Adrenal gland (tissue), 9 donors: ENCODE measurements at regions not wholly inside any gene's neighbourhood (a gene's known extent, or its start where the extent isn't known, plus 50 kb on each side); places are given as distances from the start of the nearest gene placed in this dataset.
"Not testable (repeated sequence)": the region's sequence is repeated elsewhere in the genome, so short reads cannot be mapped to it uniquely, and the experiment has no call there.

Source experiments
- DNase-seq, 7 donors: peaks; one replicate each; pipeline ENCODE4 v3.0.0-alpha.2; 2019 to 2020
- H3K27ac ChIP-seq, 5 donors: fragments of 200-600 bp; sonication (generic) in 4 of 5; 1 replicate in 3 of 5; 2 replicates in 2 of 5; pipeline versions ENCODE4 v1.5.1 to v1.8.0; 2016 to 2020; ENCODE audit warnings: mild to moderate bottlenecking in 1 of 5
- H3K27me3 ChIP-seq: fragments of 200-600 bp; 2 replicates; pipeline ENCODE4 v1.8.0; 2021
- H3K36me3 ChIP-seq, 2 donors: fragments of 200-600 bp; replicated peaks in 1 of 2; 1 replicate in 1 of 2; 2 replicates in 1 of 2; pipeline versions ENCODE4 v1.5.1 to v1.8.0; 2018 to 2022
- H3K4me1 ChIP-seq, 2 donors: fragments of 200-600 bp; replicated peaks in 1 of 2; 1 replicate in 1 of 2; 2 replicates in 1 of 2; pipeline versions ENCODE4 v1.5.1 to v1.8.0; 2018 to 2021
- H3K4me3 ChIP-seq, 4 donors: fragments of 200-600 bp; sonication (generic) in 3 of 4; one replicate each; pipeline ENCODE4 v1.5.1; 2016 to 2018
- H3K9me3 ChIP-seq, 3 donors: fragments of 200-600 bp; sonication (generic) in 1 of 3; replicated peaks in 1 of 3; 1 replicate in 2 of 3; 2 replicates in 1 of 3; pipeline versions ENCODE4 v1.5.1 to v1.8.0; 2016 to 2021
- CTCF ChIP-seq, 6 experiments: fragments of 450-650 bp in 4 of 6; fragments of 200-600 bp in 2 of 6; sonication (generic) in 1 of 6; IDR thresholded peaks; 1 replicate in 5 of 6; 2 replicates in 1 of 6; pipeline versions ENCODE4 v1.5.1 to v1.8.0; 2016 to 2021; ENCODE audit warnings: antibody characterized with exemption in 6 of 6, mild to moderate bottlenecking in 2 of 6, moderate library complexity in 1 of 6
- POLR2A ChIP-seq, 2 donors: fragments of 450-650 bp; IDR thresholded peaks; one replicate each; pipeline ENCODE4 v1.6.1; 2017; ENCODE audit warnings: antibody characterized with exemption in 2 of 2, mild to moderate bottlenecking in 2 of 2, moderate library complexity in 1 of 2
- WGBS, 4 donors: extraction: QIAGEN DNeasy Blood & Tissue Kit in 2 of 4; methylation state at CpG; one replicate each; pipeline versions ENCODE4 v1.1.5 to v1.1.7; 2013 to 2017; 5-methylcytosine and 5-hydroxymethylcytosine counted together
- intact Hi-C, 2 donors: fragments of 100-400 bp; cut with DNase I; formaldehyde crosslinking; loops; one replicate each; pipeline versions ENCODE4 v1.14.1 to v1.15.0; 2022 to 2023
- donor health status: healthy with polysubstance abuse.
- donor health status: Bipolar disorder and iron deficiency.
- donor health status: DM: yes; HTN: yes; CAD: no.
- donor health status: DM: no; HTN: no; CAD: no.
- donor health status: DM: no; HTN: no; CAD: no.

DNA sequence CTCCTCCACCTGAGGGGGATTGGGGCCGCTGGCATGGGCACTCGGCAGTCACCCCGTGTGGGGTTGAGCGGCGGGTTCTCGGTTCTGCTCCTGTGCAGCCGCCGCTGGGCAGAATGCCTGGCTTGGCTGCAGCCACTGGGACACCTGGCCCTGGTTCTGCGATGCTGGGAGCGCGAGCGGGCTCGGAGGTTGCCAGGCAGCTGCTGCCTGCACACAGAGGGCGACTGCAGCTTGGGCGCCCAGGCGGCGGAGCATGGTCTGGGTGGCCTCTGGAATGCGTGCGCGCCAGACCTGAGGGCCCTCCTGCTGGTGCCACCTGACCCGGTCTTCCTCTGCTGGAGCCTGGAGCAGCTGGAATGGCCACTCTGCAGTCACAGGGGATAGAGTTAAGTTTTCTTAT, 85.1 kb upstream of the CCDC180 start:
- intact Hi-C loops, H3K4me3 ChIP-seq, H3K9me3 ChIP-seq, H3K36me3 ChIP-seq, H3K27ac ChIP-seq, DNase-seq: not testable (repeated sequence)
- H3K4me1 ChIP-seq: peaks cover 4 to 14% of the 10 kb centered on the region in 2 donors
- H3K27me3 ChIP-seq: peaks cover 41% of the 10 kb centered on the region
- 10 to 36% (median 27%) methylated on average over 2 to 21 of the region's 21 CpGs for WGBS, 4 donors

DNA sequence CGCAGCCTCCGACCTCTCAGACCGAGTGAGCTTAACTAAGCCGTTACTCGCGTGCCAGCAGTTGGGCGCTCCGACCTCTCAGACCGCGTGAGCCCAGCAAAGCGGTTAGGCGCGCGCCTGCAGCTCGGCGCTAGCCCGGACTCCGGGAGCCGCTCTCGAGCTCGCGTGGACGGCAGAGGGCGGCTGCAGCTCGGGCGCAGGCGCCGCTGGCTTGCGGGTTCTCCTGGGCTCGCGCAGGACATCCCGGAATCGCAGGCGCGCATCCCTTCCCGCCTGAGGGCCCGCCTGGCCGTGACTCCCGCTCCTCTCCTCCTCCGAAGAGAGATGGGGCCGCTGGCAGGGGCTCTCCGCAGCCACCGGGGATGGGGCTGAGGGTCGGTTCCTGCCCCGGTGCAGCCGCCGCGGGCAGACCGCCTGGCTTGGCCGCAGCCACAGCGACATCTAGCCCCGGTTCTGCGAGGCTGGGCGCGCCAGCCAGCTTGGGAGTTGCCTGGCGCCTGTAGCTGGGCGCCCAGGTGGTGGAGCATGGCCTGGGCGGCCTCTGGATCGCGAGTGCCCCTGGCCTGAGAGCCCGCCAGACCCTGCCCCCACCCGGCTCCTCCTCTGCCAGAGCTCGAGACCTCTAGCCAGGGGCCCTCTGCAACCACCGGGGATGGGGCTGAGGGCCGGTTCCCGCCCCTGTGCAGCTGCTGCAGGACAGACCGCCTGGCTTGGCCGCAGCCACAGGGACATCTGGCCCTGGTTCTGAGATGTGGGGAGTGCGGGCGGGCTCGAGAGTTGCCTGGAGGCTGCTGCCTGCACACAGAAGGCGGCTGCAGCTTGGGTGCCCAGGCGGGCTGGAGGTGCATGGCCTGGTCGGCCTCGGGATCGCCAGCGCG, 85.7 kb upstream of the CCDC180 start:
- H3K27ac ChIP-seq, H3K36me3 ChIP-seq, intact Hi-C loops, H3K9me3 ChIP-seq: not testable (repeated sequence)
- Histone ChIP-seq H3K4me3 (peak overlapping the region in 1 of 4 donors; percentile 48), H3K4me1 (peaks cover 4 to 14% of the 10 kb centered on the region in 2 donors), H3K27me3 (peaks cover 41% of the 10 kb centered on the region)
- peak; percentile 66 to 86 (median 78) for DNase-seq
- WGBS, 4 donors: 0 to 5% (median 1%) methylated on average over 5 to 77 of the region's 78 CpGs

DNA sequence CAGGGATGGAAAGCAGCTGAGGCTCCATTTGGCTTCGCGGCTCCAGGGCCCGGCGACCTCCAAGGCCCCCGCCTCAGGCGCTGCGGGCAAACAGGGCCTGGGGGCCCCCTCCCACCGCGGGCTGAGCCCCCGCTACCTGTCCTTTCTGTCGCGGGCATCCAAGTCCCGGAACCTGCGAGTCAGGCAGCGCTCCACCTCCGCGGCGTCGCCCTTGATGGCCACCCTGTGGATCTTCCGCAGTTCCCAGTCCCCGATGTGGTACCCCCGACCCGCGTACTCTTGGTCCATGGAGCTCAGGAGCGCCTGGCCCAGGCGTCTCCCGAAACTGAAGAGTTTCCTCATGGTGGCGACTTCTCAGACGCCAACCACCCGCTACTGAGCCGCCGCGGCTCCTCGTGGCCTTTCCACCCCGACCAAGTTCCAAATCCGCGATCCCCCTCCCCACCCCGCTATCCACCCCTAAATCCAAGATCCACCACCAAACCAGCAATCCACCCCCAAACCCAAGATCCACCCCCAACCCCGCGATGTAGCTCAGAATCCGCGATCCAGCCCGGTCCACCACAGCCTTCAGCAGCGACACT, 86.5 kb upstream of the CCDC180 start:
- H3K36me3 ChIP-seq: no peaks in the 10 kb centered on the region
- TF ChIP-seq POLR2A (IDR thresholded peaks at IDR 0.05) (no peak), CTCF (IDR thresholded peaks at IDR 0.05) (no peak)
- H3K4me3 ChIP-seq: peak overlapping the region in 1 of 4 donors; percentile 48
- peaks cover 4 to 14% of the 10 kb centered on the region in 2 donors for H3K4me1 ChIP-seq
- no peak overlapping the region for H3K27ac ChIP-seq
- WGBS, 4 donors: 4 to 17% (median 7%) methylated on average over 2 to 44 of the region's 44 CpGs
- no peaks in the 10 kb centered on the region for H3K9me3 ChIP-seq
- intact Hi-C loops: no loop called here
- DNase-seq: no peak
- peaks cover 41% of the 10 kb centered on the region for H3K27me3 ChIP-seq

GRCh38 chr9:97220396-97220795, 87.1 kb upstream of the CCDC180 start:
- peaks cover 4 to 14% of the 10 kb centered on the region in 2 donors for H3K4me1 ChIP-seq
- H3K27me3 ChIP-seq: peaks cover 41% of the 10 kb centered on the region
- H3K4me3 ChIP-seq, H3K36me3 ChIP-seq, intact Hi-C loops, H3K9me3 ChIP-seq, H3K27ac ChIP-seq, DNase-seq: not testable (repeated sequence)
- WGBS, 4 donors: 44 to 54% (median 50%) methylated on average over 3 of the region's 3 CpGs

DNA sequence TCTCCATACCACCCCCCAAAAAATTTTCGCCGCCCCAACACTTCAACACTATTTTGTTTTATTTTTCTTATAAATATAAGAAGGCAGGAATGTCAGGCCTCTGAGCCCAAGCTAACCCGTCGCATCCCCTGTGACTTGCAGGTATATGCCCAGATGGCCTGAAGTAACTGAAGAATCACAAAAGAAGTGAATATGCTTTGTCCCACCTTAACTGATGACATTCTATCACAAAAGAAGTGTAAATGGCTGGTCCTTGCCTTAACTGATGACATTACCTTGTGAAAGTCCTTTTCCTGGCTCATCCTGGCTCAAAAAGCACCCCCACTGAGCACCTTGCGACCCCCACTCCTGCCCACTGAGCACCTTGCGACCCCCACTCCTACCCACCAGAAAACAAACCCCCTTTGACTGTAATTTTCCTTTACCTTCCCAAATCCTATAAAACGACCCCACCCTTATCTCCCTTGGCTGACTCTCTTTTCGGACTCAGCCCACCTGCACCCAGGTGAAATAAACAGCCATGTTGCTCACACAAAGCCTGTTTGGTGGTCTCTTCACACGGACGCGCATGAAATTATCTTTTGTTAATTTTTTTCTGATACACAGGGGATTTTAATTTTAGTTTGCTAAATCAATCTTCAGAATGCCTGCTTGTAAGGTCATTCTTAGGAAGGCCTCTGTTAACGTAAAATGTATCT, 87.9 kb upstream of the CCDC180 start:
- intact Hi-C loops, H3K9me3 ChIP-seq, H3K4me3 ChIP-seq, DNase-seq, H3K27ac ChIP-seq, H3K36me3 ChIP-seq: not testable (repeated sequence)
- Histone ChIP-seq H3K4me1 (peaks cover 4 to 14% of the 10 kb centered on the region in 2 donors), H3K27me3 (peaks cover 43% of the 10 kb centered on the region)
- WGBS, 4 donors: 60 to 66% (median 64%) methylated on average over 11 to 12 of the region's 12 CpGs

GRCh38 chr9:97215127-97215526, 92.3 kb upstream of the CCDC180 start:
- H3K9me3 ChIP-seq, intact Hi-C loops, DNase-seq, H3K27me3 ChIP-seq, H3K4me1 ChIP-seq, H3K36me3 ChIP-seq, H3K4me3 ChIP-seq, H3K27ac ChIP-seq: not testable (repeated sequence)
- WGBS, 4 donors: 83 to 90% (median 85%) methylated on average over 5 to 9 of the region's 10 CpGs

GRCh38 chr9:97214556-97214955, 92.9 kb upstream of the CCDC180 start:
- intact Hi-C loops, H3K36me3 ChIP-seq, H3K4me1 ChIP-seq, H3K27ac ChIP-seq, H3K4me3 ChIP-seq, H3K9me3 ChIP-seq, H3K27me3 ChIP-seq, DNase-seq: not testable (repeated sequence)
- WGBS, 4 donors: 75 to 83% (median 82%) methylated on average over 6 of the region's 6 CpGs

- H3K4me1 ChIP-seq, DNase-seq, H3K27me3 ChIP-seq, intact Hi-C loops, H3K27ac ChIP-seq, H3K9me3 ChIP-seq, H3K36me3 ChIP-seq, H3K4me3 ChIP-seq: not testable (repeated sequence)
- WGBS, 4 donors: 94 to 99% (median 97%) methylated on average over 11 to 19 of the region's 20 CpGs
These were observed 107.8 kb upstream of the CCDC180 start for GRCh38 chr9:97199683-97200082.

DNA sequence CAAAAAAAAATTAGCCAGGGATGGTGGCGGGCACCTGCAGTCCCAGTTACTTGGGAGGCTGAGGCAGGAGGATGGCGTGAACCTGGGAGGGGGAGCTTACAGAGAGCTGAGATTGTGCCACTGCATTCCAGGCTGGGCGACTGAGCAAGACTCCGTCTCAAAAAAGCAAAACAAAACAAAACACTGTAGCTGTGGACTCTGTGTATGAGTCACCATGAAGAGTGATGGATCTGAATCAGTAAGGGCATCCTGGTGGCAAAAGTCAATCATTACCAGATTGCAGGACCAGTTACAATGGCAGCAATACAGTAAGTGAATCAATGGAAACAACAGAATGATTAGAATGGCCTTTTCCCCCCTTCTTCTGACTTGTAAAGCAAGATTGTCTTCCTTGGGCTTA, 113.7 kb upstream of the CCDC180 start:
- WGBS, 4 donors: 83 to 92% (median 91%) methylated on average over 4 of the region's 4 CpGs

More for the DNA sequence above, 113.7 kb upstream of the CCDC180 start:
- H3K27ac ChIP-seq, H3K36me3 ChIP-seq, H3K4me1 ChIP-seq, H3K4me3 ChIP-seq, H3K27me3 ChIP-seq, H3K9me3 ChIP-seq, intact Hi-C loops, DNase-seq: not testable (repeated sequence)
